ENCODE measurements at regions not wholly inside any gene's neighbourhood (a gene's known extent, or its start where the extent isn't known, plus 50 kb on each side); places are given as distances from the start of the nearest gene placed in this dataset.

DNA sequence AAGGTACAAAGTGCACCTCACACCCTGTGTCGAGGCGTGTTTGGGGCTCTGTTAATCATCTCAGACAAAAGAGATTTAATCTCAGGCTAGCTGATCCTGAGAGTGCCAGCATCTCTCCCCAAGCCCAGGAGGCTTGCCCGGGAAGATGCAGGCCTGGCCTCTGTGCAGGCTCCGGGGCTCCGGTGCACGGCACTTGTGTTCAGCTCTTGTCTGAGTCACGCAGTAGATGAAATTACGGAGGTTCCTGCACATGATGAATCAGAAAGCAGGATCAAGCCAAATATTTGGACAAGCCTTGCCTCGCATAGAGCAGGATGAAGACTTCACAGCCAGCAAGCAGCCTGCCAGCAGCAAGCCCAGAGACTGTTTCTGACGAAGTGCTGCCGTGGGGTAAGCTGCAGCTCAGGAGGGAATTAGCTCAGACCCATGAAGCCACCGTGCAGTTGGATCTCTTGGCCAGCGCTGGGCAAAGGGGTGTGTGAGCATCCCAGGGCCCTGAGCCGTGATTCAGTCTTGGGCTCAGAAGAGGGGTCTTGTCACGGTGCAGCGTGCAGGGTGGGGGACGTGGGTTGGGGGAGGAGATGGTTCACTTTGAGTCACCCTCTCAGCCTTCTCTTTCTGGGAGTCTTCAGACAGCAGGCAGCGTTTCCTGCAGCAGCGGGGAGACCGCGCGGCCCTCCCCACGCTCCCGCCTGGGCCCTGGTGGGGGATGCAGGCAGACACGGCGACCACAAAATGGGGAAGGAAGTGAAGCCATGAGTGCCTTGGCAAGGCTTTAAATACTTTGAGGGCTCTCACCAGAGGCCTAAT lies 89.2 kb upstream of the MEF2A start (continued):
- TF ChIP-seq SRF (IDR thresholded peaks at IDR 0.05; ENCODE audit: low read depth in 2 of 2, low read length in 2 of 2) (no peak), SIX5 (IDR thresholded peaks at IDR 0.05; ENCODE audit: low read depth, low read length, severe bottlenecking) (no peak), EGR1 (IDR thresholded peaks at IDR 0.05; ENCODE audit: borderline replicate concordance in 1 of 2, low read depth in 2 of 2, low read length in 2 of 2) (0 out of 3 replicates have a peak, but pooled peaks of 1 of the 2 experiments have one; percentile 25), ATF7 (IDR thresholded peaks at IDR 0.05; ENCODE audit: low read depth) (no peak), MYC (IDR thresholded peaks at IDR 0.05; ENCODE audit: insufficient read depth, insufficient read length, insufficient replicate concordance, low read length, severe bottlenecking) (no peak), HDAC6 (IDR thresholded peaks at IDR 0.05; ENCODE audit: unreplicated experiment) (no peak), MEF2A (IDR thresholded peaks at IDR 0.05; ENCODE audit: insufficient read depth, low read depth, low read length) (no peak), RAD21 (IDR thresholded peaks at IDR 0.05; ENCODE audit: insufficient read depth, low read depth, low read length) (peak; percentile 8; the same call in 1 of the 2 replicates), SPI1 (IDR thresholded peaks at IDR 0.05; ENCODE audit: borderline replicate concordance, insufficient read depth, low read depth, low read length) (peak; percentile 21; the same call in 1 of the 2 replicates), HDGF (IDR thresholded peaks at IDR 0.05) (no peak), ZZZ3 (IDR thresholded peaks at IDR 0.05; ENCODE audit: control insufficient read depth, insufficient read length, low read depth) (no peak), POU2F2 (IDR thresholded peaks at IDR 0.05; ENCODE audit: borderline replicate concordance, low read depth, low read length) (no peak)
- TF ChIP-seq, protein P1, sequence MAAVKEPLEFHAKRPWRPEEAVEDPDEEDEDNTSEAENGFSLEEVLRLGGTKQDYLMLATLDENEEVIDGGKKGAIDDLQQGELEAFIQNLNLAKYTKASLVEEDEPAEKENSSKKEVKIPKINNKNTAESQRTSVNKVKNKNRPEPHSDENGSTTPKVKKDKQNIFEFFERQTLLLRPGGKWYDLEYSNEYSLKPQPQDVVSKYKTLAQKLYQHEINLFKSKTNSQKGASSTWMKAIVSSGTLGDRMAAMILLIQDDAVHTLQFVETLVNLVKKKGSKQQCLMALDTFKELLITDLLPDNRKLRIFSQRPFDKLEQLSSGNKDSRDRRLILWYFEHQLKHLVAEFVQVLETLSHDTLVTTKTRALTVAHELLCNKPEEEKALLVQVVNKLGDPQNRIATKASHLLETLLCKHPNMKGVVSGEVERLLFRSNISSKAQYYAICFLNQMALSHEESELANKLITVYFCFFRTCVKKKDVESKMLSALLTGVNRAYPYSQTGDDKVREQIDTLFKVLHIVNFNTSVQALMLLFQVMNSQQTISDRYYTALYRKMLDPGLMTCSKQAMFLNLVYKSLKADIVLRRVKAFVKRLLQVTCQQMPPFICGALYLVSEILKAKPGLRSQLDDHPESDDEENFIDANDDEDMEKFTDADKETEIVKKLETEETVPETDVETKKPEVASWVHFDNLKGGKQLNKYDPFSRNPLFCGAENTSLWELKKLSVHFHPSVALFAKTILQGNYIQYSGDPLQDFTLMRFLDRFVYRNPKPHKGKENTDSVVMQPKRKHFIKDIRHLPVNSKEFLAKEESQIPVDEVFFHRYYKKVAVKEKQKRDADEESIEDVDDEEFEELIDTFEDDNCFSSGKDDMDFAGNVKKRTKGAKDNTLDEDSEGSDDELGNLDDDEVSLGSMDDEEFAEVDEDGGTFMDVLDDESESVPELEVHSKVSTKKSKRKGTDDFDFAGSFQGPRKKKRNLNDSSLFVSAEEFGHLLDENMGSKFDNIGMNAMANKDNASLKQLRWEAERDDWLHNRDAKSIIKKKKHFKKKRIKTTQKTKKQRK (IDR thresholded peaks at IDR 0.05; ENCODE audit: low read depth, low read length), result no peak
- TF ChIP-seq, protein P2, sequence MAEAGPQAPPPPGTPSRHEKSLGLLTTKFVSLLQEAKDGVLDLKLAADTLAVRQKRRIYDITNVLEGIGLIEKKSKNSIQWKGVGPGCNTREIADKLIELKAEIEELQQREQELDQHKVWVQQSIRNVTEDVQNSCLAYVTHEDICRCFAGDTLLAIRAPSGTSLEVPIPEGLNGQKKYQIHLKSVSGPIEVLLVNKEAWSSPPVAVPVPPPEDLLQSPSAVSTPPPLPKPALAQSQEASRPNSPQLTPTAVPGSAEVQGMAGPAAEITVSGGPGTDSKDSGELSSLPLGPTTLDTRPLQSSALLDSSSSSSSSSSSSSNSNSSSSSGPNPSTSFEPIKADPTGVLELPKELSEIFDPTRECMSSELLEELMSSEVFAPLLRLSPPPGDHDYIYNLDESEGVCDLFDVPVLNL (IDR thresholded peaks at IDR 0.05; ENCODE audit: low read depth, low read length), result no peak
- TF ChIP-seq, protein P3, sequence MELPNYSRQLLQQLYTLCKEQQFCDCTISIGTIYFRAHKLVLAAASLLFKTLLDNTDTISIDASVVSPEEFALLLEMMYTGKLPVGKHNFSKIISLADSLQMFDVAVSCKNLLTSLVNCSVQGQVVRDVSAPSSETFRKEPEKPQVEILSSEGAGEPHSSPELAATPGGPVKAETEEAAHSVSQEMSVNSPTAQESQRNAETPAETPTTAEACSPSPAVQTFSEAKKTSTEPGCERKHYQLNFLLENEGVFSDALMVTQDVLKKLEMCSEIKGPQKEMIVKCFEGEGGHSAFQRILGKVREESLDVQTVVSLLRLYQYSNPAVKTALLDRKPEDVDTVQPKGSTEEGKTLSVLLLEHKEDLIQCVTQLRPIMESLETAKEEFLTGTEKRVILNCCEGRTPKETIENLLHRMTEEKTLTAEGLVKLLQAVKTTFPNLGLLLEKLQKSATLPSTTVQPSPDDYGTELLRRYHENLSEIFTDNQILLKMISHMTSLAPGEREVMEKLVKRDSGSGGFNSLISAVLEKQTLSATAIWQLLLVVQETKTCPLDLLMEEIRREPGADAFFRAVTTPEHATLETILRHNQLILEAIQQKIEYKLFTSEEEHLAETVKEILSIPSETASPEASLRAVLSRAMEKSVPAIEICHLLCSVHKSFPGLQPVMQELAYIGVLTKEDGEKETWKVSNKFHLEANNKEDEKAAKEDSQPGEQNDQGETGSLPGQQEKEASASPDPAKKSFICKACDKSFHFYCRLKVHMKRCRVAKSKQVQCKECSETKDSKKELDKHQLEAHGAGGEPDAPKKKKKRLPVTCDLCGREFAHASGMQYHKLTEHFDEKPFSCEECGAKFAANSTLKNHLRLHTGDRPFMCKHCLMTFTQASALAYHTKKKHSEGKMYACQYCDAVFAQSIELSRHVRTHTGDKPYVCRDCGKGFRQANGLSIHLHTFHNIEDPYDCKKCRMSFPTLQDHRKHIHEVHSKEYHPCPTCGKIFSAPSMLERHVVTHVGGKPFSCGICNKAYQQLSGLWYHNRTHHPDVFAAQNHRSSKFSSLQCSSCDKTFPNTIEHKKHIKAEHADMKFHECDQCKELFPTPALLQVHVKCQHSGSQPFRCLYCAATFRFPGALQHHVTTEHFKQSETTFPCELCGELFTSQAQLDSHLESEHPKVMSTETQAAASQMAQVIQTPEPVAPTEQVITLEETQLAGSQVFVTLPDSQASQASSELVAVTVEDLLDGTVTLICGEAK (IDR thresholded peaks at IDR 0.05; ENCODE audit: borderline replicate concordance), result no peak
- TF ChIP-seq, protein P4, sequence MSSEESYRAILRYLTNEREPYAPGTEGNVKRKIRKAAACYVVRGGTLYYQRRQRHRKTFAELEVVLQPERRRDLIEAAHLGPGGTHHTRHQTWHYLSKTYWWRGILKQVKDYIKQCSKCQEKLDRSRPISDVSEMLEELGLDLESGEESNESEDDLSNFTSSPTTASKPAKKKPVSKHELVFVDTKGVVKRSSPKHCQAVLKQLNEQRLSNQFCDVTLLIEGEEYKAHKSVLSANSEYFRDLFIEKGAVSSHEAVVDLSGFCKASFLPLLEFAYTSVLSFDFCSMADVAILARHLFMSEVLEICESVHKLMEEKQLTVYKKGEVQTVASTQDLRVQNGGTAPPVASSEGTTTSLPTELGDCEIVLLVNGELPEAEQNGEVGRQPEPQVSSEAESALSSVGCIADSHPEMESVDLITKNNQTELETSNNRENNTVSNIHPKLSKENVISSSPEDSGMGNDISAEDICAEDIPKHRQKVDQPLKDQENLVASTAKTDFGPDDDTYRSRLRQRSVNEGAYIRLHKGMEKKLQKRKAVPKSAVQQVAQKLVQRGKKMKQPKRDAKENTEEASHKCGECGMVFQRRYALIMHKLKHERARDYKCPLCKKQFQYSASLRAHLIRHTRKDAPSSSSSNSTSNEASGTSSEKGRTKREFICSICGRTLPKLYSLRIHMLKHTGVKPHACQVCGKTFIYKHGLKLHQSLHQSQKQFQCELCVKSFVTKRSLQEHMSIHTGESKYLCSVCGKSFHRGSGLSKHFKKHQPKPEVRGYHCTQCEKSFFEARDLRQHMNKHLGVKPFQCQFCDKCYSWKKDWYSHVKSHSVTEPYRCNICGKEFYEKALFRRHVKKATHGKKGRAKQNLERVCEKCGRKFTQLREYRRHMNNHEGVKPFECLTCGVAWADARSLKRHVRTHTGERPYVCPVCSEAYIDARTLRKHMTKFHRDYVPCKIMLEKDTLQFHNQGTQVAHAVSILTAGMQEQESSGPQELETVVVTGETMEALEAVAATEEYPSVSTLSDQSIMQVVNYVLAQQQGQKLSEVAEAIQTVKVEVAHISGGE (CRISPR knock-in tag; IDR thresholded peaks at IDR 0.05), result no peak
